ENCODE measurements at regions not wholly inside any gene's neighbourhood (a gene's known extent, or its start where the extent isn't known, plus 50 kb on each side); places are given as distances from the start of the nearest gene placed in this dataset.

DNA sequence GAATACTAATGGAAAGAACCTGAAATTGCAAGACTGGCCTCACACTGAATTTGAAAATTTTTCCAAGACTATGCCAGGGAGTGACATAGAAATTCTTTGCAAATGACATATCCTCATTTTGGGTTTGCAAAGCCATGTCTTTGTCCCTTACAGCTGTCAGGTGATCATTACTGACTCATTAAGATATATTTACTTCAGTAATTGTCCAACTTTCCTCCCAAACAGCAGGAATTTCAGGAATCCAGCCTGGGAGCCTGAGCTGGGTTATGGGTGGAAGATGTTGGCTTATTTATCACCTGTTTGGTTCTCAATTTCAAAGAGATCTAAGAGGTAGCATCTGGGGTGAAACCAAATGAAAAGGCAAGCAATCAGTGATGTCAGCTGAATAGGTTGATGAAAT is 111.6 kb upstream of the ACP3 start:
- Histone ChIP-seq H3K9me3 (no peaks in the 10 kb centered on the region), H3K4me3 (no peak overlapping the region), H3K27ac (no peak overlapping the region), H3K4me1 (peaks cover 12% of the 10 kb centered on the region; the same call in 2 of the 3 replicates), H3K4me2 (no peak overlapping the region)
- TF ChIP-seq FOSL2 (IDR thresholded peaks at IDR 0.05) (no peak), FOSL2 (CRISPR knock-in tag; IDR thresholded peaks at IDR 0.05) (no peak)
- POLR2A ChIA-PET = no interaction called here
- DNase-seq (ENCODE audit: low read depth in 1 of 2, low spot score in 1 of 2) (no peak), ATAC-seq (no peak), FAIRE-seq (no peak)
- CTCF ChIA-PET = no interaction called here

GRCh38 chr3:132209855-132210254 is 107.4 kb upstream of the ACP3 start:
- ChIA-PET POLR2A (no interaction called here), CTCF (interaction anchor here (0.9 to 5.6 kb wide), 13 partner anchors 11 to 725 kb away, joined by 3 to 43 read pairs (median 5); partner anchors contain the start of gene CPNE4)
- DNase-seq (ENCODE audit: low read depth in 1 of 2, low spot score in 1 of 2) (peak in 1 of 2 experiments; percentile 30), FAIRE-seq (no peak), ATAC-seq (peak in 1 of 2 experiments; percentile 62; a peak in 2 of 6 replicates)
- TF ChIP-seq RCOR1 (IDR thresholded peaks at IDR 0.05; ENCODE audit: low read depth, low read length) = no peak
- TF ChIP-seq TFCP2L1 (CRISPR knock-in tag; IDR thresholded peaks at IDR 0.05) = no peak
- TF ChIP-seq NFE2L2 (conservative IDR thresholded peaks at IDR 0.05; ENCODE audit: low read length) = no peak
- no peak for TF ChIP-seq CHD2 (IDR thresholded peaks at IDR 0.05; ENCODE audit: low read length, partially characterized antibody)
- TF ChIP-seq PHF8 (IDR thresholded peaks at IDR 0.05; ENCODE audit: borderline replicate concordance, low read depth) = no peak
- no peak for TF ChIP-seq USF2 (IDR thresholded peaks at IDR 0.05)
- no peak for TF ChIP-seq GATA3 (IDR thresholded peaks at IDR 0.05; ENCODE audit: borderline replicate concordance)
- TF ChIP-seq HDAC2 (IDR thresholded peaks at IDR 0.05) = no peak
- TF ChIP-seq FOXS1 (CRISPR knock-in tag; IDR thresholded peaks at IDR 0.05) = no peak
- TF ChIP-seq MAZ (IDR thresholded peaks at IDR 0.05; ENCODE audit: borderline replicate concordance, low read depth, low read length) = no peak
- TF ChIP-seq ZNF302 (CRISPR knock-in tag; IDR thresholded peaks at IDR 0.05) = no peak
- Histone ChIP-seq H3K9me3 (no peaks in the 10 kb centered on the region), H3K4me3 (no peak overlapping the region), H3K4me1 (peaks cover 12% of the 10 kb centered on the region; the same call in 2 of the 3 replicates), H3K27ac (no peak overlapping the region), H3K4me2 (peak overlapping the region; percentile 33; the same call in 1 of the 3 replicates)

GRCh38 chr3:132210476-132211346 is 106.5 kb upstream of the ACP3 start:
- CTCF ChIA-PET = interaction anchor here (0.7 to 5.6 kb wide), 24 partner anchors 10 to 952 kb away, joined by 3 to 43 read pairs (median 4); partner anchors contain the start of gene CPNE4
- Histone ChIP-seq H3K4me3 (no peak overlapping the region), H3K4me1 (peaks cover 12% of the 10 kb centered on the region; the same call in 2 of the 3 replicates), H3K9me3 (no peaks in the 10 kb centered on the region), H3K27ac (no peak overlapping the region), H3K4me2 (0 out of 3 replicates have a peak overlapping the region, but pooled peaks have one; percentile 2)
- TF ChIP-seq KDM1A (IDR thresholded peaks at IDR 0.05; ENCODE audit: low read depth) (no peak), CTCF (IDR thresholded peaks at IDR 0.05) (peak; percentile 76), USF2 (IDR thresholded peaks at IDR 0.05) (no peak), PBX3 (IDR thresholded peaks at IDR 0.05) (no peak), MAX (IDR thresholded peaks at IDR 0.05) (no peak), ZC3H11A (IDR thresholded peaks at IDR 0.05) (no peak), RFX5 (IDR thresholded peaks at IDR 0.05) (no peak), NR3C1 (IDR thresholded peaks at IDR 0.05) (no peak), EP300 (IDR thresholded peaks at IDR 0.05) (no peak), HOXB5 (CRISPR knock-in tag; IDR thresholded peaks at IDR 0.05) (no peak), HEYL (CRISPR knock-in tag; IDR thresholded peaks at IDR 0.05) (no peak), CHD4 (IDR thresholded peaks at IDR 0.05; ENCODE audit: borderline replicate concordance) (no peak), CHD2 (IDR thresholded peaks at IDR 0.05; ENCODE audit: low read length, partially characterized antibody) (no peak), ZFP36 (IDR thresholded peaks at IDR 0.05; ENCODE audit: borderline replicate concordance, partially characterized antibody) (no peak), CBX2 (IDR thresholded peaks at IDR 0.05; ENCODE audit: borderline replicate concordance, low read depth) (no peak), SMC3 (IDR thresholded peaks at IDR 0.05) (peak; percentile 64), RAD21 (conservative IDR thresholded peaks at IDR 0.05 in 1 of 2, IDR thresholded peaks at IDR 0.05 in 1 of 2) (peak; percentile 75 to 90)
- TF ChIP-seq, protein P1, sequence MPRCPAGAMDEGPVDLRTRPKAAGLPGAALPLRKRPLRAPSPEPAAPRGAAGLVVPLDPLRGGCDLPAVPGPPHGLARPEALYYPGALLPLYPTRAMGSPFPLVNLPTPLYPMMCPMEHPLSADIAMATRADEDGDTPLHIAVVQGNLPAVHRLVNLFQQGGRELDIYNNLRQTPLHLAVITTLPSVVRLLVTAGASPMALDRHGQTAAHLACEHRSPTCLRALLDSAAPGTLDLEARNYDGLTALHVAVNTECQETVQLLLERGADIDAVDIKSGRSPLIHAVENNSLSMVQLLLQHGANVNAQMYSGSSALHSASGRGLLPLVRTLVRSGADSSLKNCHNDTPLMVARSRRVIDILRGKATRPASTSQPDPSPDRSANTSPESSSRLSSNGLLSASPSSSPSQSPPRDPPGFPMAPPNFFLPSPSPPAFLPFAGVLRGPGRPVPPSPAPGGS (IDR thresholded peaks at IDR 0.05) = no peak
- POLR2A ChIA-PET = no interaction called here
- peak; percentile 19 to 44 for DNase-seq (ENCODE audit: low read depth in 1 of 2, low spot score in 1 of 2)
- no peak for FAIRE-seq
- WGBS (ENCODE audit: missing lambda C conversion rate) = 32% methylated on average over 9 of the region's 9 CpGs
- ATAC-seq = peak; percentile 70 to 88; a peak in 5 of 6 replicates

All from A549 (cell line).